SK-N-SH treated with all-trans-retinoic acid at 6 μM for 48 hours (cell line): ENCODE measurements at regions not wholly inside any gene's neighbourhood (a gene's known extent, or its start where the extent isn't known, plus 50 kb on each side); places are given as distances from the start of the nearest gene placed in this dataset.

Experiments
- ARNTL ChIP-seq: fragments of 450-650 bp; formaldehyde crosslinking; IDR thresholded peaks from 2 replicates; pipeline ENCODE4 v1.5.0; 2020; ENCODE audit warnings: low read depth, mild to moderate bottlenecking, moderate library complexity, borderline replicate concordance
- BACH2 ChIP-seq: fragments of 250-450 bp; sonication (Bioruptor Pico); IDR thresholded peaks from 2 replicates; pipeline ENCODE4 v1.9.0; 2021; ENCODE audit warnings: mild to moderate bottlenecking, borderline replicate concordance
- CREB5 ChIP-seq: fragments of 250-450 bp; sonication (Bioruptor Pico); IDR thresholded peaks from 2 replicates; pipeline ENCODE4 v1.5.1; 2020; ENCODE audit warnings: low read depth, mild to moderate bottlenecking, moderate library complexity
- CSDC2 ChIP-seq: fragments of 250-450 bp; sonication (Bioruptor Pico); IDR thresholded peaks from 2 replicates; pipeline ENCODE4 v1.5.0; 2020; ENCODE audit warnings: mild to moderate bottlenecking, moderate library complexity
- OSR1 ChIP-seq: fragments of 250-450 bp; sonication (Bioruptor Pico); IDR thresholded peaks from 2 replicates; pipeline ENCODE4 v1.8.0; 2022; ENCODE audit warnings: moderate library complexity, mild to moderate bottlenecking, inconsistent platforms
- PATZ1 ChIP-seq: fragments of 250-450 bp; sonication (Bioruptor Pico); IDR thresholded peaks from 2 replicates; pipeline ENCODE4 v1.8.0; 2020; ENCODE audit warnings: mild to moderate bottlenecking, moderate library complexity, borderline replicate concordance
- SNAI2 ChIP-seq: fragments of 250-450 bp; sonication (Bioruptor Pico); IDR thresholded peaks from 2 replicates; pipeline ENCODE4 v1.5.0; 2020; ENCODE audit warnings: mild to moderate bottlenecking, moderate library complexity
- ZNF565 ChIP-seq: fragments of 450-650 bp; formaldehyde crosslinking; conservative IDR thresholded peaks from 2 replicates; pipeline ENCODE4 v1.5.0; 2020; ENCODE audit warnings: low read depth, mild to moderate bottlenecking, moderate library complexity

- TF ChIP-seq ZNF565 (no peak), PATZ1 (CRISPR knock-in tag) (no peak), SNAI2 (no peak), BACH2 (CRISPR knock-in tag) (no peak), ARNTL (no peak), CSDC2 (no peak), OSR1 (CRISPR knock-in tag) (no peak), CREB5 (CRISPR knock-in tag) (no peak)
These were observed 708.7 kb downstream of the CDH9 start for GRCh38 chr5:26329562-26330189.
